ENCODE measurements at regions not wholly inside any gene's neighbourhood (a gene's known extent, or its start where the extent isn't known, plus 50 kb on each side); places are given as distances from the start of the nearest gene placed in this dataset.

GRCh38 chr9:109913461-109913810 lies 133.4 kb downstream of the PALM2AKAP2 start:
- BruUV-seq (replicated peaks) = no TSS peak
- H3K18ac ChIP-seq (ENCODE audit: low read depth, low read length) = peak overlapping the region; percentile 61
- no peak overlapping the region for H2AK9ac ChIP-seq (replicated peaks; ENCODE audit: low read depth, low read length, poor library complexity)
- TF ChIP-seq ELK1 (IDR thresholded peaks at IDR 0.05; ENCODE audit: borderline replicate concordance, low read depth, low read length) (no peak), CEBPB (IDR thresholded peaks at IDR 0.05; ENCODE audit: low read depth, low read length) (no peak), POLR2A (IDR thresholded peaks at IDR 0.05; ENCODE audit: low read depth, low read length) (no peak), SMC3 (IDR thresholded peaks at IDR 0.05; ENCODE audit: low read depth, low read length) (no peak), RCOR1 (IDR thresholded peaks at IDR 0.05; ENCODE audit: insufficient replicate concordance, low read length) (no peak), CTCF (conservative IDR thresholded peaks at IDR 0.05; ENCODE audit: low read depth, low read length) (no peak), FOS (IDR thresholded peaks at IDR 0.05; ENCODE audit: low read depth, low read length) (no peak), MAFK (IDR thresholded peaks at IDR 0.05; ENCODE audit: low read depth, low read length) (0 out of 2 replicates have a peak, but pooled peaks have one; percentile 29)
- dilution Hi-C loops (cut with HindIII; ENCODE audit: low sequenced_read_pairs, unreplicated experiment) (no loop called here), in situ Hi-C loops (cut with MboI; ENCODE audit: low sequenced_read_pairs) (loop anchor here (5.0 kb wide), 1 partner anchor 139 kb away; no protein-coding TSS in a partner anchor), intact Hi-C loops (cut with micrococcal nuclease) (loop anchor here (2.0 kb wide), 1 partner anchor 73 kb away; no protein-coding TSS in a partner anchor)
- ATAC-seq (ENCODE audit: low read depth) (no peak), DNase-seq (no peak)
- peak overlapping the region; percentile 84 to 85 for H4K8ac ChIP-seq (ENCODE audit: low read depth in 2 of 2, low read length in 2 of 2)
- no peak overlapping the region for H2AFZ ChIP-seq (replicated peaks; ENCODE audit: low read length, poor library complexity)
- ChIA-PET POLR2A (ENCODE audit: unreplicated experiment) (no interaction called here), CTCF (interaction anchor here (0.6 to 1.5 kb wide), 3 partner anchors 10 to 125 kb away, joined by 3 to 4 read pairs (median 4); no protein-coding TSS in a partner anchor)
- H3K9ac ChIP-seq (ENCODE audit: low read depth, low read length) = no peak overlapping the region
- peaks cover 27 to 61% of the 10 kb centered on the region in 2 experiments for H3K79me1 ChIP-seq (ENCODE audit: low read depth in 1 of 2, low read length in 2 of 2)
- peak overlapping the region; percentile 90 for H2BK20ac ChIP-seq (ENCODE audit: low read depth, low read length)
- peak overlapping the region; percentile 66 for H2BK5ac ChIP-seq (ENCODE audit: low read depth, low read length, poor library complexity, severe bottlenecking)
- H3K4me3 ChIP-seq (ENCODE audit: insufficient read depth, low read depth, low read length) = no peak overlapping the region
- no peaks in the 10 kb centered on the region for H3K9me3 ChIP-seq (ENCODE audit: control insufficient read depth, insufficient read depth, low read length)
- H3K9me1 ChIP-seq (ENCODE audit: insufficient read depth, low read length) = peaks cover 38% of the 10 kb centered on the region
- peak overlapping the region; percentile 7; the same call in 1 of the 2 replicates for H3K4me2 ChIP-seq (ENCODE audit: low read depth, low read length)
- no peaks in the 10 kb centered on the region for H3K27me3 ChIP-seq (ENCODE audit: control insufficient read depth, insufficient read depth, low read length)
- peak overlapping the region; percentile 92 for H3K27ac ChIP-seq (ENCODE audit: insufficient read depth, low read length)
- peaks cover 21% of the 10 kb centered on the region for H3K4me1 ChIP-seq (ENCODE audit: control insufficient read depth, insufficient read depth, low read length)
- peak overlapping the region; percentile 45; the same call in 2 of the 3 replicates for H2BK15ac ChIP-seq (ENCODE audit: low read depth, low read length)
- peak overlapping the region; percentile 89; the same call in 1 of the 2 replicates for H3K4ac ChIP-seq (ENCODE audit: low read depth, low read length)
- H3K36me3 ChIP-seq (ENCODE audit: control insufficient read depth, insufficient read depth, low read length) = no peaks in the 10 kb centered on the region
- no CpG with 5 or more reads among the region's 2 CpGs for WGBS, 2 experiments (ENCODE audit: extremely low coverage in 2 of 2, insufficient read length in 1 of 2)
- peak overlapping the region; percentile 46; the same call in 1 of the 2 replicates for H4K91ac ChIP-seq (ENCODE audit: insufficient read depth, low read depth, low read length)
- H2AK5ac ChIP-seq (ENCODE audit: low read depth, low read length) = peak overlapping the region; percentile 80
- peak overlapping the region; percentile 12; the same call in 1 of the 2 replicates for H3K14ac ChIP-seq (replicated peaks; ENCODE audit: low read depth, low read length)
- H4K20me1 ChIP-seq (ENCODE audit: insufficient read depth, low read length) = peaks cover 10% of the 10 kb centered on the region; the same call in 1 of the 2 replicates
- peak overlapping the region; percentile 44; the same call in 1 of the 2 replicates for H4K5ac ChIP-seq (ENCODE audit: low read depth, low read length)
- H2BK120ac ChIP-seq (ENCODE audit: low read depth, low read length) = peak overlapping the region; percentile 82
- peak overlapping the region; percentile 16; the same call in 1 of the 2 replicates for H3K56ac ChIP-seq (ENCODE audit: extremely low read depth, insufficient read depth, low read length)
- H3K23ac ChIP-seq (ENCODE audit: low read depth, low read length) = peak overlapping the region; percentile 3; the same call in 1 of the 2 replicates

Measured in IMR-90 (cell line).